GM19324 (cell line): ENCODE measurements at regions not wholly inside any gene's neighbourhood (a gene's known extent, or its start where the extent isn't known, plus 50 kb on each side); places are given as distances from the start of the nearest gene placed in this dataset.

Experiments
- ATAC-seq: cut with Tn5 transposase; IDR thresholded peaks from one replicate; pipeline ENCODE4 v1.9.1; 2021; ENCODE audit warnings: mild to moderate bottlenecking, moderate library complexity; ENCODE audit not compliant: unreplicated experiment, low FRiP score

DNA sequence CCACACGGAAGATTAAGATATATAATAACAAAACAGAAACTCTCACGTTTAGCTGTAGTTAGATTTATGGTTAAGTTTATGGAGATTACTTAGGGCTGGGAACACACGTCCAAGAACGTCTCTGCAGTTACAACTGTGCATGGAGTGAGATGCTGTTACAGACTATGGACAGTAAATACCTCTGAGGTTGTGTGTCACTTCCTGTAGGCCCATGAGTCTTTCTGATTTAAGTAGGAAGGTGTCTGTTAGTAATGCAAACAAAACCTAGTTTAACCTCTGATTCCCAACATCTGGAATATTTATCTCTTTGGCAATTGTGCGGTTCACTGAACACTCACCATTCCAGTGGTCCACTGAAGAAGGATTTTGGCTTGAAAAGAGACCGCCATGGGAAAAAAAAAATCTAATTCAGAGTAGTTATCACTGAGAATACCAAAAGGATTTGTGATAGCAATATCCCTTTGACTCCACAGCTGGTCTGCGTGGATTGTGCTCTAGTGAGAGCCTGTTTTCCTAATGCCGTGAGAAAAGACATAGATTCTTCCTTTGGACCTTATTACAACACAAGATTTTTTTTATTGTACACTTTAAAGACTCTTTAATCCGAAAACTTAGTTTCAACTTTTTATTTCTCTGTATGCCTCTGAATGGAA is 478.2 kb upstream of the CITED2 start:
- ATAC-seq, result no peak

DNA sequence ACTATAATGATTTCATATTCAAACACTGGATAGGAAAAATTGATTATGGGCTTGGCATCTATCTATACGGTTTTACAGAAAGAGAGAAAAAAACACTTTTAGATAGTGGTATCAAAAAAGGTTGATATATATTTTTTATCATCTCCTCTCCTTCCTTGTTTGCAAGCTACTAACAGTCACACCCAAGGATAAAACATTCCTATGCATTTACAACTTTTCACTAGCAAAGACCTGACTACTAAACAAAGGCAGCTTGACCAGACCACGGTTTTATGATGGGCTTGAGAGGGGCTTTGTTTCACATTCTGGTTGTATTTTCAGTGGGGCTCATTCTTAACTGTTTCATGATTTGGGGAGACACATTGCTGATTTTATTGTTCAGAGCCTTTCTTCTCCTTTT is 477.6 kb upstream of the CITED2 start:
- no peak for ATAC-seq

DNA sequence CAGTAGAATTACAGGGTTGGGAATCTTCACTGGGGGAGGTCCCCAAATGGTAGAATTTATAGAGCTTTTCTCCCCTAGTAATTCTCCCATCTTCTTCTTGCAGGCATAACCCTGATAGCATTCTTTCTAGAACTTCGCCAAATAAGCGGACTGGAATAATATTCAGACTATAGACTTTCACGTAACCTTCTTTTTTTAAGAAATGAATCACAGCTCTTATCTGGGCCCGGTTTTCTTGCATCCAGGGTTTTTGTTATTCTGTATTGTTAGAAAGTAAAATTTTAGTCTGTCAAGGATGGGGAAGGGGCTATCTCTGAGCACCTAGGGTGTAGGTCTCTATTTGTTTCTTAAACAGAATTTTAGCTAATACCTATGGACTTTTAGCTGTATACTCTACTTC is 476.8 kb upstream of the CITED2 start:
- no peak for ATAC-seq

DNA sequence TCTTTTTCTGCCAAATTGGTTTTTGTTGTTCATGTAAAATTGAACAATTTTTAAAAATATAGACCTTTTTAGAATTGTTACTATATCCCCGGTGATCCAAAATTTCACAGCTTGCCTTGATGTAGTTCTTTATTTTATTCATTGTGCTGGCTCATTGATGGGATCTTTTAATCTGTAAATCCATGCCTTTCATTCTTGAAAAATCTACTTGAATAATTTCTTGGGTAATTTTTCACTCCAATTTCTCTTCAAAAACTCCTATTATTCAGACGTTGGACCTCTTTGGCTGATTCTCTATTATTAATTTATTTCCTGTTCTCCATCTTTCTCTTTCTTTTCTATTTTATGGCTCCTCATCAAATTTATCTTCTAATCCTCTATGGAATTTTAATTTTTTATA is 476.1 kb upstream of the CITED2 start:
- ATAC-seq, result no peak

DNA sequence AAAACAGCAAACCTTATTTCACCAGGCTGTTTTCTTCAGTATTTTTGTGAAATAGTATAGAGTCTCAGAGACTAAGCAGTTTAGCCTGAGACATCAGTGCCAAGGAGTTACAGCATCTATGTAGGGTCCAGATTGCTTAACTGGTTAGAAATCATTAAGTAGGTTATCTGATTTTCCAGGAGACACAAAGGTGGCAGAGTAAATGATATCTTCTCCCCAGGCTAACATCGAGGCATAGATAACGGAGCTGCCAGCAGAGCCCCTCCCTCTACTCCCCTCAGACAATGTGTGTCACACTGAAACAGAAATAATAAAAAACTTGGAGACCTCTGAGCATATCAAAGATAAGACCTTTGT is 473.0 kb upstream of the CITED2 start:
- ATAC-seq, result no peak

DNA sequence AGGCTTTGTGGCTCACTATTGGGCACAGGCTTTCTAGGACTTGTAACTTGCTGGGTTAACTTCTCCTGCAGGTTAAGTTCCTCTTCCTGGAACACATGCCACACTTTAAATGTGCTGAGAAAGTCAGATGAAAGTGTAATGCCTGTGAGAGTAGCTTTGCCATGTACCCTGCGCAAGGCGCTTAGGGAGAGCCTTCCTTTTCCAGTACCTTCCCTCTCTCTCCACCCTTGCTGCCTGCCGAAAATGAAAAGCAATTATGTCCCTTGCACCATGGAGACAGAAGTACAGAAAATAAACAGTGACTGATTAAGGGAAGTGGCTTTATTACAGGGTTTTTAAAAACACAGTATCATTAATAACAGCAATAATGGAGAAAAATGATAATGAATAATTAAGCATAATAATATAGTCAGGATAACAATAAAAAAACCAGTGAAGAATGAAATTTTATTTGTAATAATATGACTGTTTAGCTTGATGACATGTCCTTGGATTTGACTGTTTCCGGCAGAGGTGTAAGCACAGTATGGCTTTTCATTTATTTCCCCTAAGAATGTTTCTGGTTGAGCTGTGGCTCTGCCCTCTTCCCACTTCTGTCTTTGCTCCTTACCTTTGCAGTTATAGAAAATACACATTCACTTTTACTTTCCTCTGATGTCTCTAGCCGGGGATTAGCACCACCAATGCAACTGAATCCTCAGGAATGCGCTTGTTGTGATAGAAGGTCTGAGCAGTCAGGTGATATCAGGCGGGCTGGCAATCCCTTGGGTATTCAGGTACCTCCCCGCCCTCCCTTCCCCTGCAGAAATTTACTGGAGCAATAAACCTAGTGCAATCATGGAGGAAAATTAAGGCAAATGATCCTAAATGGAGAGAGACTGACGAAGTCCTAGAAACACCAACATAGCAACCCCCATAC is 472.3 kb upstream of the CITED2 start:
- no peak for ATAC-seq

DNA sequence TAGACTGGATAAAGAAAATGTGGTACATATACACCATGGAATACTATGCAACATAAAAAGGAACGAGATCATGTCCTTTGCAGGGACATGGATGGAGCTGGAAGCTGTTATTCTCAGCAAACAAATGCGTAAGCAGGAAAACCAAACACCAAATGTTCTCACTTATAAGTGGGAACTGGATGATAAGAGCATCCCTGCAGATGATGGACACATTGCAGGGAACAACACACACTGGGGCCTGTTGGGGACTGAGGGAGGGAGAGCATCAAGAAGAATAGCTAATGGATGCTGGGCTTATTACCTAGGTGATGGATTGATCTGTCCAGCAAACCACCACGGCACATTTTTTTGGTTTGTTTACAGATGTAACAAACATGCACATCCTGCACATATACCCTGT is 470.5 kb upstream of the CITED2 start:
- no peak for ATAC-seq

DNA sequence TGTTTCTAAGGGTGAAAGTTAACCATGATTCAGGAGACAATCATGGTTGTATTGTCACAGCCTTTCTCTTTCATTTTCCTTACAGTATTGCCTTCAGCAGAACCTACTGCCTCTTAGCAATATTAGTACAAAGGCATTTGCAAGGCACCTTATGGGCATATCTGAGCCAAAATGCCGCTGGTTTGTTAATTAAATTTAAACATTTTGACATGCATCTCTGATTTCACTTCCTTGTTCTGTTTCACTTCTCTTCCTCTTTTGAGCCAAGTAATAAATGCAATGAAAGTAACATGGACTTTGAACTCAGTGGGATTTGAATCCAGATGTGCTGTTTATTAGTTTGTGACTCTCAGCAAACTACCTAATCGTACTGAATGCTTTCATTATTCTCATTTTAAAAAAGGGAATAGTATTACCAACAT is 467.4 kb upstream of the CITED2 start:
- ATAC-seq, result peak; percentile 98

DNA sequence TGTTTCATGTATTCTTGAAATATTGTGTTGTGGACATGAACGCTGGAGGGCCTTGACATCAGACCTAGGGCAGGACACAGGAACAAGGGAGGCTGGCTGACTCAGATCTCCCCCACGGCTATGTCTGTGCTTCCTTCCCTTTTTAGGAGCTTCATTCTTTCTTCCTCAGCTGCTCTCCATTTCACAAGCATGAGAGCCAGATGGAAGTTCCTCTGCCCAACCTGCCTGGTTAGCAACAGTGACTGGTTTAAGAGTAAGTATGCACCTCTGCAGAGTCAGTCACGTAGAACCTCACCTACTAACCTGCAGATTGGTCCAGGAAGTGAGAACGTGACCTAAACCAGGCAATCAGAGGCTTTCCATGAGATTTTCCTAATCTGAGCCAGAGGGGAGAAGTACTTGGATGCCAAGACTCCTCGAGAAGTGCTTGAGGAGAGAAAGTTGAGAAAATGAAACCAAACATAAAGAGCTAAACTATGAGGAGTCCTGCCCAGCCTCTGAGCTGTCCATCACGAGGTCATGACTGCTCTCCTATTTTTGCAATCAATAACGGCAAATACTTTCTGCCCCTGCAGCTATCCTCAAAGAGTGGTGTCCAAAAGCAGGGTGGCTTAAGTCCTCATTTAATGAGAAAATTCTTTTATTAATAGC is 465.2 kb upstream of the CITED2 start:
- no peak for ATAC-seq

DNA sequence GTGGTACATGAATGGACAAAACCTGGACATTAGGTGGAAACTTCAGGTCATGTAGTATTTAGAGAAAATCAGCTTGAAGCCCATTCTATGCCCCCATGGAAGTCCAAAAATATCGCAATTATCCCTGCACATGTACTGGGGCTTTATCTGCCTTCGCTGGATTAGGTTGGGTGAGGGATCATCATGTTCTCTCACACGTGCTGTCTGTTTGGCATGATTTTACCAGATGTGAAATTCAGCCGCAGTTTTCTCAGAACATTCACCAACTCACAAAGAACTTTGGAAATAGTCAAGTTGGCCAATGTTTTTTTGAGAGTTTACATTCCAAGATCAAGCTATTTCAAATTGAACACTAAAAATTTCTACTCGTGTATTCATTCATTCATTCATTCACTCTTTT is 459.8 kb upstream of the CITED2 start:
- ATAC-seq, result no peak

DNA sequence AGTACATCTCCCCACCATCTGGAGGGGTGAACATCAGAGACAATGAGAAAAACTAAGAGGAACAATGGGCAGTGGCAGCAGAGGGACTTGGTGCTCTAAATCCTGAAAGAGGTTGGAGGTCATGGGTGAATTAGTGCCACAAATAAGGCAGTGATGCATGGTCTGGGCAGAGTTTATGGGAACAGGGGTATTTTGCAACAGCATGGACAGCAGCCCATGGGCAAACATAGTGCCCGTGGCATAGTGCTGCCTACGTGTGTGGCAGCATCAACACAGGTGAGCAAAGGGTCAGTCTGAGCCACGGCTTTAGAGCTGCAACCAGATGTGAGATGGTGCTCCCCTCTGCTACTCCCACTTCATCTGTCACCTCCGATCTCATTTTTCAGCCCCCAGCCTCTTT is 459.1 kb upstream of the CITED2 start:
- no peak for ATAC-seq

DNA sequence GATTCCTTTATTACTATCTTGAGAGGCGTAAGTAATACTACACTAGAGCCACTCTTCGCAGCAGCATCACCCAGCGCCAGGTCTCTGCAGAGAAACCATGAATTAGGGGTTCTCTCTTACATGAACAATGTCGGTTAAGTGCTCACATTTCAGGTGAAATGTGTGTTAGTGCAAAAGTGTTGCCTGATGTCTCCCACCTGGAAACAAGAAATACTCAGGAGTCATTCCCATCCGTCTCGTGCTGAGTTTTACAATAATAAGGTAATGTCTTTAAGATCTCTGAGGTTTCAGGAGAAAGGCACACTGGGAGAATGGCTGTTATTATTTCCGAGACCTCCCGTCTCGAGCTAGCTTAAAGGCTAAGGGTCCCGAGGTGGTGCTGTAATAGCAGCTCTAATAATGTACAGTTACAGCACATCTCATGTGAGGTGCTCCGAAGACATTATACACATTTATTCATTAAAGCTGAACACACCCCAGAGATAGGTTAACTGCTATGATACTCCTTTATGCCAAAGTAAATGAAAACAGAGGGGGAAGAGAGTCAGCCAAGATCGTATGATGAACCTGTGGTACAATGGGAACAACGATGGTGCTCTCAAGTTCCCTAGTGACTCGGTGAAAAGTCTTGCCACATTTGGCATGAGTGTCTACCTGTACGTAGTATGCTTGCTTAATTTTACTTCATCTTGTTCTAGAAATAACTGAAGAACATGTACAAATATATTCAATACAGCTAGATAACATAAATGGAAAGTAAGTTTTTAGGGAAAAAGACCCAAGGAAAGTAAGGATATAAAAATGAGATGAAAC is 458.3 kb upstream of the CITED2 start:
- ATAC-seq, result no peak

DNA sequence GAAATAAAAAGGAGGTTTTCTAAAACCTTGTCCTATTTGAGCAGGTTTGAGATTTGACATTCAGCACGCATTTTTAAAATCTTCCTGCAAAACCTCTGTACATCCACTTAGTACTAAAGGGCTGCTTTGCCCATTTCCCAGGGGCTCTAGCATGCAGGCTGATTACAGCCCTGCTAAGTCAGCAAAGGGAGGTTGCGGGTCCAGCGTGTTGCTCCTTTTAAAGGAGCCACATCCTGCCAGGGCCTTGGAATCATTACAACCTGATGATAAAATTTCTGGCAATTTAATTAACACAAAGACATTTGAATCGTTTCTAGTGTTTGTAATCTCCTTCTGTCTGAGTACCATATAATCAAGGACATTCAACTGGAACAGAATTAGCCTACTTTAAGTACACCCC is 455.1 kb upstream of the CITED2 start:
- ATAC-seq, result no peak

DNA sequence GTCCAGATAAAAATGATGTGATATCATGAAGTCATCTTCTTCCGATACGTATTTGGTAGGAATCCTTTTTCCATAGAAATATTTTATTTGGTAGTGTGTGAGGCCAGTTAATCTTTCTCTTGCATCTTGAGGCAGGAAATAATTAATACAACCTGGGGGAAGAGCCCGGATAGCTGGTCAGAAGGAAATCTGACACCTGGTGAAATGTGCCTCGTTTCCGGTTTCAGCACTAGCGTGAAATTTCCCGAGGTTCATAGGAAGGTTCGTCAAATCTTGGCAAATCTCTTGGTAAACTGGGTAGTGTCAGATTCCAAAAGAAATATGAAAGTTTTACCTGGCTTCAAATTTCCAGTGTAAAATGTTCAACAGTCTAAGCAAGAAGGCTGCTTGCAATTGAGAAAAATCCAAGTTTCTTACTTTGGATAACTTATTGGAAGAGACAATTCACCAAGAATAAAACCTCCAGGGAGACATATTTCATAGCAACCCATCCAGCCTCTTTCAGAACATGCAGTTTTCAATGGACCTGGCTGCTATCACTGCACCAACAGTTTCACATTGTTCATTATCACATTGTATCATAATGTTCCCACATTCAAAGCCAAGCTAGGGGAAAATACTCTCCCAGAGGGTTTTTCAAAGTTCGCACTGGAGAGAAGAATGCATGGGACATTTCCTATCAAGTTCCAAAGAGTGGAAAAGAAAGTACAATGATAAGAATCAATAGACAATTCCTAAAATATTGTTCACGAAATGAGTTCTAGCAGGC is 454.5 kb upstream of the CITED2 start:
- ATAC-seq, result no peak

DNA sequence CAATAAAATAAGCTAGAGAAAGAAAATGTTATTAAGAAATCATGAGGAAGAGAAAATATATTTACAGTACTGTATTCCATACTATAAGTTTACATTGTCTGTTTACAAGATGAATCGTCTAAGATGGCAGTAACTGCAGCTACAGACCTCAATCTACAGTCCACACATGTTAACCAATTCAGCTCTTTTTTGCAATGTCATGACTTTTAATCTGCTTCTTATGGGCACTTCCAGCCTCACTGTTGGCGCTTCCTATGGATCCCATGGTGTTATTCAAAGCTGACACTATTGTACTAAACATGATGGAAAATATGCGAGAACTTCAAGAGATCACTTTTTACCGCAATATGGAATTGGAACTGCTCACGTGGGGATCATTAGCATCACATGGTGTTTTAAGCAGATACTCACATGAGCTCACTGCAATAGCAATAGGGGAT is 451.5 kb upstream of the CITED2 start:
- no peak for ATAC-seq

DNA sequence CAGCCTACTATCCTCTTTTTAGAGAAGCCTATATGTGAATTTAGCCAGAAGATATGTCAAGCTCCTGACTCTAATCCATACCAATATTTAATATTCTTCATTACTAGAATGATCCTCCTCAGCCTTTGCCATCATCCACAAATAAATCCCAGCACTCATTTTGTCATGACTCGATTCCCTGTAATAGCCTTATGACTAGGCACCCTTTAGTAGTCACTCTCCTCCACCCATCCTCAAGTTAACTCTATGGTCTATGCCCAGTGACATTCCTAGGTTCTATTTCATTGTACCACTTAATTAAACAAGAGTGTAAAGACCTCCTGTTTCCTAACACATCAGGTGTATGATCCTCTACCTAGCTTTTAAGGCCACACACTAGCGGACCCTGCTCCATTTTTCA is 450.4 kb upstream of the CITED2 start:
- ATAC-seq, result no peak

DNA sequence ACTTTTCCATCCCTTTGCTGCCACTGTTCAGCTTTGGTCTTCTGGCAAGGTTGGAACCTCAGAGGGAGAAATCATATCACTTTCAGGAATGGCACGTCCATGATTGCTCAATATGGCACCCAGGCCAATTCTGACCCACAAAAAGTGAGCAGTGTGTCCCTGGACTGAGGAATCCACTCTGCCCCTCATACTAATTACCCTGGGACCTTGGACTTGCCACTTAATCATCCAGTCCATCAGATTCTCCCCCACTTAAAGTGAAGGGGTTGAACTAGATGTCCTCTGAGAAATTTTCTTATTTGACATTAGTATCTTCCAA is 449.3 kb upstream of the CITED2 start:
- ATAC-seq, result no peak

DNA sequence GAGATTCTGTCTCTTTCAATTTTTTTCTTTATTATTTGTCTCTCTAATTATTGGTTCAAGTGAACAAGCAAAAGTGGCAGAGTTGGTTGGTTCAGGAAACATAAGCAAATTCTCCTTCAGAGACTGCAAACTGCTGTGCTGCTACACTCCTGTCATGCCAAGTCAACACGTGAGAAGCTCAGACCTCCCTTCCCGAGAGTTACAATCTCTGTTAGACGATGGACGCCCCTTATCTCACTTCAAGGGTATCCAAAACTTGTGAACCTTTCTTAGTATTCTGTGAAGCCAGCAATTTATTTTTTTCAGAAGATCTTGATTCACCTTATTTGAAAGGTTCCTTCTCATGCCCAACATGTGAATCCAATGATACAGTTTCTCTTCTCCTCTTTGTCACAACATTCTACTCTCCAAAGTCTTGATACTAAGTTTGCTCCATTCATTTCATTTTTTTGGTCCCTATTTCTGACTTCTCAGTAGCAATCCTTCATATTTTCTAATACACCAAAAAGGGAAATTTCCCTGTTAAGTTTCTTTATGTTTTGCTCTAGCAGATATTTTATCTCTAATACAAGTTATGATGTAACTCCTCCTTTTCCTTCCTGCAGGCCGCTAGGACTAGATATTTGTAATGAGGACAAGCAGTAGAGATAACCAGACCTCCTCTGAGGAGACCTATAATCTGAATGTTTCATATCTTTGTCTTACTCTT is 448.8 kb upstream of the CITED2 start:
- no peak for ATAC-seq

DNA sequence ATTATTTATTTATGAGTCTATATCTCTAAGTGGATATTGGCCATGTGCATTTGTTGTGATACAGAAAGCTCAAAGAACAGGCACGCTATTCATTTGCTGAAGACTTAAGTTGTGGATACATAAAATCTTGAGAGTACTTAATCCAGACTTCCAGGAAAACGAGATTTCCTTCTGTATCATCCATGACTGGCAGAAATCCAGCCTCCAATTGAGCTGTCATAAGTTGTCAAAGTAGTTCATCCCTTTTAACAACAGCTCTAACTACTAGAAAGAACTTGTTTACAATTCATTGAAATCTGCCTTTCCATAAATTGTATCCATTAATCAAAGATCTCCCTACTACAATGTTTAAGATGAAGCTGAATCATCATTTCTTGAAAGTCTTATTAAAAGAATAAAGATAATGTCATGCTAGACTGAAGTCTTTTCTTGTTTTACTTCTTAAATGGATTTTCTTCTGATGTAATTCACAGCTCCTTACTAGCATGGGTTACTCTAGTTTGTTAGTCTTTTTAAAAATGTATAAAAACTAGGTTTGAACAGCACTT is 447.3 kb upstream of the CITED2 start:
- ATAC-seq, result no peak
